ENCODE measurements at regions not wholly inside any gene's neighbourhood (a gene's known extent, or its start where the extent isn't known, plus 50 kb on each side); places are given as distances from the start of the nearest gene placed in this dataset.

- CTCF ChIA-PET = no interaction called here
- POLR2A ChIA-PET = no interaction called here
- DNase-seq (ENCODE audit: low read depth, low spot score) (no peak), ATAC-seq (no peak)
- intact Hi-C loops (cut with micrococcal nuclease) = no loop called here
- Histone ChIP-seq H3K4me2 (ENCODE audit: low read length) (no peak overlapping the region), H3K4me1 (ENCODE audit: control insufficient read depth in 1 of 2, insufficient read depth in 2 of 2, low read length in 2 of 2) (peaks cover 5 to 8% of the 10 kb centered on the region in 2 experiments; a peak in 2 of 4 replicates), H2AFZ (ENCODE audit: low read depth, low read length, poor library complexity, severe bottlenecking) (no peak overlapping the region), H3K9me3 (ENCODE audit: control insufficient read depth in 1 of 2, insufficient read depth in 1 of 2, low read depth in 1 of 2, low read length in 2 of 2) (no peaks in the 10 kb centered on the region; a peak in 1 of 4 replicates), H3K79me2 (ENCODE audit: insufficient read depth, low read length) (no peaks in the 10 kb centered on the region), H3K4me3 (replicated peaks in 1 of 2; ENCODE audit: low read depth in 1 of 2, low read length in 2 of 2) (no peak overlapping the region), H4K20me1 (ENCODE audit: insufficient read depth) (no peaks in the 10 kb centered on the region), H3K9me2 (ENCODE audit: insufficient read depth) (no peaks in the 10 kb centered on the region), H3K36me3 (ENCODE audit: control insufficient read depth in 1 of 2, insufficient read depth in 2 of 2, low read length in 2 of 2) (no peaks in the 10 kb centered on the region), H3K27me3 (ENCODE audit: insufficient read depth, low read length) (no peaks in the 10 kb centered on the region), H3K9ac (ENCODE audit: low read length) (no peak overlapping the region), H3K27ac (ENCODE audit: low read depth, low read length) (no peak overlapping the region)
- RAD21 ChIA-PET (ENCODE audit: low non-redundant PET in 1 of 2, low total read pairs in 2 of 2, uncharacterized antibody in 2 of 2, unreplicated experiment in 2 of 2) = no interaction called here
- no TSS peak for BruUV-seq (replicated peaks)
- TF ChIP-seq FOSL1 (IDR thresholded peaks at IDR 0.05; ENCODE audit: low read depth) (no peak), EZH2 (IDR thresholded peaks at IDR 0.05) (no peak), CEBPB (IDR thresholded peaks at IDR 0.05; ENCODE audit: low read depth) (no peak), POLR2A (IDR thresholded peaks at IDR 0.05; ENCODE audit: borderline replicate concordance, extremely low read depth, insufficient read depth, insufficient read length) (no peak), ZBTB33 (IDR thresholded peaks at IDR 0.05; ENCODE audit: extremely low read depth, insufficient replicate concordance, low read length) (no peak)
These were observed 63.4 kb upstream of the PLEKHG3 start for GRCh38 chr14:64640839-64641238.

- Histone ChIP-seq H3K36me3 (ENCODE audit: control insufficient read depth in 1 of 2, insufficient read depth in 2 of 2, low read length in 2 of 2) (no peaks in the 10 kb centered on the region), H3K27me3 (ENCODE audit: insufficient read depth, low read length) (no peaks in the 10 kb centered on the region), H3K4me1 (ENCODE audit: control insufficient read depth in 1 of 2, insufficient read depth in 2 of 2, low read length in 2 of 2) (peaks cover 3 to 4% of the 10 kb centered on the region in 2 experiments; a peak in 2 of 4 replicates), H3K4me2 (ENCODE audit: low read length) (no peak overlapping the region), H3K9me3 (ENCODE audit: control insufficient read depth in 1 of 2, insufficient read depth in 1 of 2, low read depth in 1 of 2, low read length in 2 of 2) (no peaks in the 10 kb centered on the region; a peak in 1 of 4 replicates), H3K79me2 (ENCODE audit: insufficient read depth, low read length) (no peaks in the 10 kb centered on the region), H3K9me2 (ENCODE audit: insufficient read depth) (no peaks in the 10 kb centered on the region), H3K4me3 (replicated peaks in 1 of 2; ENCODE audit: low read depth in 1 of 2, low read length in 2 of 2) (no peak overlapping the region), H3K27ac (ENCODE audit: low read depth, low read length) (no peak overlapping the region), H2AFZ (ENCODE audit: low read depth, low read length, poor library complexity, severe bottlenecking) (no peak overlapping the region), H4K20me1 (ENCODE audit: insufficient read depth) (no peaks in the 10 kb centered on the region), H3K9ac (ENCODE audit: low read length) (no peak overlapping the region)
- ATAC-seq = no peak
- TF ChIP-seq JUND (IDR thresholded peaks at IDR 0.05) (no peak), SIN3A (IDR thresholded peaks at IDR 0.05; ENCODE audit: low read depth) (no peak), ZFX (IDR thresholded peaks at IDR 0.05) (no peak), EZH2phosphoT487 (IDR thresholded peaks at IDR 0.05; ENCODE audit: borderline replicate concordance) (no peak), YY1 (IDR thresholded peaks at IDR 0.05; ENCODE audit: extremely low read depth, insufficient replicate concordance, low read depth, low read length) (no peak), CBX3 (IDR thresholded peaks at IDR 0.05; ENCODE audit: low read depth) (no peak), SRF (IDR thresholded peaks at IDR 0.05; ENCODE audit: low read depth) (no peak), REST (IDR thresholded peaks at IDR 0.05; ENCODE audit: low read depth) (no peak), FOSL1 (IDR thresholded peaks at IDR 0.05; ENCODE audit: low read depth) (no peak), SP1 (IDR thresholded peaks at IDR 0.05; ENCODE audit: low read depth) (no peak), RAD21 (IDR thresholded peaks at IDR 0.05; ENCODE audit: low read depth) (no peak), TCF7L2 (IDR thresholded peaks at IDR 0.05; ENCODE audit: borderline replicate concordance, extremely low read depth, insufficient read depth, insufficient read length) (no peak), POLR2A (IDR thresholded peaks at IDR 0.05; ENCODE audit: borderline replicate concordance, extremely low read depth, insufficient read depth, insufficient read length) (no peak)
- intact Hi-C loops (cut with micrococcal nuclease) = no loop called here
- CTCF ChIA-PET = interaction anchor here (0.6 kb wide), 1 partner anchor 34 kb away, joined by 3 read pairs; no protein-coding TSS in a partner anchor
- no peak for DNase-seq (ENCODE audit: low read depth, low spot score)
- POLR2A ChIA-PET = no interaction called here
- no TSS peak for BruUV-seq (replicated peaks)
- RAD21 ChIA-PET (ENCODE audit: low non-redundant PET in 1 of 2, low total read pairs in 2 of 2, uncharacterized antibody in 2 of 2, unreplicated experiment in 2 of 2) = no interaction called here
These were observed 62.5 kb upstream of the PLEKHG3 start for GRCh38 chr14:64641760-64642159.
